Smooth muscle cell (in vitro differentiated cells): ENCODE measurements at regions not wholly inside any gene's neighbourhood (a gene's known extent, or its start where the extent isn't known, plus 50 kb on each side); places are given as distances from the start of the nearest gene placed in this dataset.

Experiments used
- DNase-seq: peaks from one replicate; lab custom pipeline; 2025; ENCODE audit not compliant: unreplicated experiment; lab: John Stamatoyannopoulos, UW
- H2AFZ ChIP-seq: fragments of 200-600 bp; sonication (generic); 2 replicates; pipeline ENCODE4 v1.6.0; 2016; ENCODE audit warnings: antibody characterized with exemption, low read depth, mild to moderate bottlenecking
- H3F3A ChIP-seq: fragments of 200-600 bp; sonication (generic); 2 replicates; pipeline ENCODE4 v1.6.0; 2017; ENCODE audit warnings: antibody characterized with exemption, low read depth
- H3K27ac ChIP-seq: fragments of 200-600 bp; sonication (generic); 2 replicates; pipeline ENCODE4 v1.5.1; 2016; ENCODE audit warnings: low read depth, mild to moderate bottlenecking
- H3K27me3 ChIP-seq: fragments of 200-600 bp; sonication (generic); 2 replicates; pipeline ENCODE4 v1.6.1; 2016; ENCODE audit warnings: low read depth, mild to moderate bottlenecking
- H3K36me3 ChIP-seq: fragments of 200-600 bp; sonication (generic); 2 replicates; pipeline ENCODE4 v1.5.1; 2016; ENCODE audit warnings: low read depth
- H3K4me1 ChIP-seq: fragments of 200-600 bp; sonication (generic); 2 replicates; pipeline ENCODE4 v1.5.1; 2016; ENCODE audit warnings: low read depth
- H3K4me2 ChIP-seq: fragments of 200-600 bp; sonication (generic); 2 replicates; pipeline ENCODE4 v1.6.0; 2016; ENCODE audit warnings: mild to moderate bottlenecking
- H3K4me3 ChIP-seq: fragments of 200-600 bp; sonication (generic); 2 replicates; pipeline ENCODE4 v1.5.1; 2016; ENCODE audit warnings: mild to moderate bottlenecking
- H3K79me2 ChIP-seq: fragments of 200-600 bp; sonication (generic); 2 replicates; pipeline ENCODE4 v1.6.0; 2016; ENCODE audit warnings: low read depth, mild to moderate bottlenecking
- H3K9ac ChIP-seq: fragments of 200-600 bp; sonication (generic); 2 replicates; pipeline ENCODE4 v1.6.0; 2016; ENCODE audit warnings: low read depth
- H3K9me3 ChIP-seq: fragments of 200-600 bp; sonication (generic); replicated peaks from 2 replicates; pipeline ENCODE4 v1.5.1; 2016; ENCODE audit warnings: low read depth
- H4K20me1 ChIP-seq: fragments of 200-600 bp; sonication (generic); 2 replicates; pipeline ENCODE4 v1.6.0; 2016; ENCODE audit warnings: low read depth
- CTCF ChIP-seq: fragments of 200-600 bp; sonication (generic); IDR thresholded peaks from 2 replicates; pipeline ENCODE4 v1.5.1; 2017; ENCODE audit warnings: borderline replicate concordance, mild to moderate bottlenecking, antibody characterized with exemption; ENCODE audit not compliant: insufficient read depth, poor library complexity, severe bottlenecking
- WGBS: methylation state at CpG from one replicate; pipeline ENCODE4 v1.1.7; 2016; ENCODE audit warnings: low lambda C conversion rate; 5-methylcytosine and 5-hydroxymethylcytosine counted together

DNA sequence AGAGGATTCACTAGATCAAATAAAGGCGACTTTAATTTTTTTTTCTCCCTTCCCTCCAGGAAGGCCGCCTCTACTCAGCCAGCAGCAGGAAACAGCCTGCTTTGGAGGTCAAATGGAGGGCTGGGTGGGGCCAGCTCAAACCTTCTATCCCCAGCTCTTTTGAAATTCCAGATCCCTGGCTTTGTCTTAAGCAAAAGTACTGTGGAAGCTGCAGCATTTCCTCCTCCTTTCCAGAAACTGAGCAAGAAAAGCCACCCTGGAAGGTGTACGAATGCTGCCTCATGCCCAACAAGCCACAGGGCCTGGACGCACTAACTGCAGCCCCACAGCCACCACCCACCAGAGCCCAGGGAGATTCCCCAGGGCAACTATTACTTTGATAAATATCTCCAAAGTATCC, 55.1 kb upstream of the ZCCHC13 start:
- H3K4me1 ChIP-seq, result peaks cover 9% of the 10 kb centered on the region
- no peak for DNase-seq
- peak overlapping the region; percentile 35 for H3K27ac ChIP-seq
- H4K20me1 ChIP-seq, result peaks cover 16% of the 10 kb centered on the region
- peaks cover 5% of the 10 kb centered on the region for H3F3A ChIP-seq
- WGBS, result 61% methylated on average over 4 of the region's 4 CpGs
- no peak overlapping the region for H3K9ac ChIP-seq
- H2AFZ ChIP-seq, result no peak overlapping the region
- TF ChIP-seq CTCF, result no peak
- peaks cover 13% of the 10 kb centered on the region for H3K79me2 ChIP-seq
- no peak overlapping the region for H3K4me3 ChIP-seq
- H3K27me3 ChIP-seq, result no peaks in the 10 kb centered on the region
- no peak overlapping the region for H3K4me2 ChIP-seq
- peaks cover 5% of the 10 kb centered on the region for H3K36me3 ChIP-seq
- H3K9me3 ChIP-seq, result no peaks in the 10 kb centered on the region

- peaks cover 5% of the 10 kb centered on the region for H3K36me3 ChIP-seq
- H3K4me3 ChIP-seq, result no peak overlapping the region
- H3K27ac ChIP-seq, result peak overlapping the region; percentile 24
- H3K27me3 ChIP-seq, result no peaks in the 10 kb centered on the region
- H3F3A ChIP-seq, result peaks cover 5% of the 10 kb centered on the region
- H2AFZ ChIP-seq, result no peak overlapping the region
- no peak for DNase-seq
- no peaks in the 10 kb centered on the region for H3K9me3 ChIP-seq
- H3K4me2 ChIP-seq, result no peak overlapping the region
- H4K20me1 ChIP-seq, result peaks cover 24% of the 10 kb centered on the region
- TF ChIP-seq CTCF, result no peak
- H3K4me1 ChIP-seq, result peaks cover 9% of the 10 kb centered on the region
- peaks cover 13% of the 10 kb centered on the region for H3K79me2 ChIP-seq
- H3K9ac ChIP-seq, result no peak overlapping the region
Measured at GRCh38 chrX:74246524-74246923, 57.5 kb upstream of the ZCCHC13 start.

GRCh38 chrX:74242484-74243138, 61.4 kb upstream of the ZCCHC13 start:
- H3K4me1 ChIP-seq, result no peaks in the 10 kb centered on the region
- no peak overlapping the region for H3K4me3 ChIP-seq
- no peaks in the 10 kb centered on the region for H3F3A ChIP-seq
- H4K20me1 ChIP-seq, result peaks cover 17% of the 10 kb centered on the region
- H3K4me2 ChIP-seq, result peak overlapping the region; percentile 8
- 84% methylated on average over 8 of the region's 8 CpGs for WGBS
- peaks cover 11% of the 10 kb centered on the region for H3K79me2 ChIP-seq
- H3K27ac ChIP-seq, result peak overlapping the region; percentile 48
- TF ChIP-seq CTCF, result no peak
- H2AFZ ChIP-seq, result no peak overlapping the region
- H3K9me3 ChIP-seq, result no peaks in the 10 kb centered on the region
- DNase-seq, result no peak
- H3K9ac ChIP-seq, result no peak overlapping the region
- H3K27me3 ChIP-seq, result no peaks in the 10 kb centered on the region
- peaks cover 5% of the 10 kb centered on the region for H3K36me3 ChIP-seq

GRCh38 chrX:74242050-74242449, 61.9 kb upstream of the ZCCHC13 start:
- peak overlapping the region; percentile 48 for H3K27ac ChIP-seq
- H3F3A ChIP-seq, result no peaks in the 10 kb centered on the region
- no peak for TF ChIP-seq CTCF
- H3K27me3 ChIP-seq, result no peaks in the 10 kb centered on the region
- no peak overlapping the region for H3K9ac ChIP-seq
- peaks cover 5% of the 10 kb centered on the region for H3K79me2 ChIP-seq
- no peak overlapping the region for H2AFZ ChIP-seq
- H3K4me2 ChIP-seq, result peak overlapping the region; percentile 15
- H3K4me1 ChIP-seq, result no peaks in the 10 kb centered on the region
- no peak overlapping the region for H3K4me3 ChIP-seq
- DNase-seq, result no peak
- H3K36me3 ChIP-seq, result peaks cover 5% of the 10 kb centered on the region
- H4K20me1 ChIP-seq, result peaks cover 17% of the 10 kb centered on the region
- H3K9me3 ChIP-seq, result no peaks in the 10 kb centered on the region
